ENCODE measurements at regions not wholly inside any gene's neighbourhood (a gene's known extent, or its start where the extent isn't known, plus 50 kb on each side); places are given as distances from the start of the nearest gene placed in this dataset.

DNA sequence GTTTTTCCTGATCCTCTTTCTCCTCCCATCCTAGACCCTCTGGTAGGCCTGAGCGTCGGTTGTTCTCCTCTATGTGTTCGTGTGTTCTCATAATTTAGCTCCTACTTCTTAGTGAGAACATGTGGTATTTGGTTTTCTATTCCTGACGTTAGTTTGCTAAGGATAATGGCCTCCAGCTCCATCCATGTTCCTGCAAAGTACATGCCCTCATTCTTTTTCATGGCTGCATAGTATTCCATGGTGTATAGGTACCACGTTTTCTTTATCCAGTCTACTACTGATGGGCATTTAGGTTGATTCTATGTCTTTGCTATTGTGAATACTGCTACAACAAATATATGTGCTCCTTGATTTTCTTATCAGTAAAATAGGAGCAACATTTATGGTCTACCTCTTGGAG lies 146.8 kb upstream of the PTCHD1 start:
- H3K27ac Mint-ChIP-seq = no peak overlapping the region
- no peaks in the 10 kb centered on the region for H3K4me1 Mint-ChIP-seq

GRCh38 chrX:23194885-23195554 lies 139.6 kb upstream of the PTCHD1 start:
- H3K27me3 Mint-ChIP-seq = no peaks in the 10 kb centered on the region
- no peaks in the 10 kb centered on the region for H3K9me3 Mint-ChIP-seq
- no peak overlapping the region for H3K27ac Mint-ChIP-seq
- H3K4me1 Mint-ChIP-seq = no peaks in the 10 kb centered on the region
- ATAC-seq (no peak), DNase-seq (no peak)
- H3K4me3 Mint-ChIP-seq = no peak overlapping the region

More for the DNA sequence above, 146.8 kb upstream of the PTCHD1 start:
- DNase-seq (no peak), ATAC-seq (no peak)
- Mint-ChIP-seq H3K9me3 (no peaks in the 10 kb centered on the region), H3K4me3 (no peak overlapping the region), H3K27me3 (no peaks in the 10 kb centered on the region)

DNA sequence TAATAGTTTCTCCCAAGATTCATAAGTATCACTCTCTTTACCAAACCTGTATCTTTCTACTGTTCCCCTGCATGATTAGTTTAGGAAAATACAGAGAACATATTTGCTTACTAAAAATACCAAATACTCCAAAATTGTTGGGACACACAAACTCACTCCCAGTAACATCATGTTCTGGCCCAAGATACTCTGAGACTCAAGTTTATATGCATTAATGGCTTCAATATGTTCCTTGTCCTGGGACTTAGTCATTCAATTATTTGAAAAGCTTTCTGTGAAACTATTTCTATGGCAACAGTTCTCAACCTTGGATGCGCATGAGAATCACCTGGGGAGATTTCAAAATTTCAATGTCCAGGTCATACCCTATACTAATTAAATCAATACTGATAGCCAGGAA lies 138.9 kb upstream of the PTCHD1 start:
- Mint-ChIP-seq H3K27me3 (no peaks in the 10 kb centered on the region), H3K4me3 (no peak overlapping the region), H3K27ac (no peak overlapping the region), H3K9me3 (no peaks in the 10 kb centered on the region), H3K4me1 (no peaks in the 10 kb centered on the region)
- ATAC-seq = no peak
- no peak for DNase-seq

DNA sequence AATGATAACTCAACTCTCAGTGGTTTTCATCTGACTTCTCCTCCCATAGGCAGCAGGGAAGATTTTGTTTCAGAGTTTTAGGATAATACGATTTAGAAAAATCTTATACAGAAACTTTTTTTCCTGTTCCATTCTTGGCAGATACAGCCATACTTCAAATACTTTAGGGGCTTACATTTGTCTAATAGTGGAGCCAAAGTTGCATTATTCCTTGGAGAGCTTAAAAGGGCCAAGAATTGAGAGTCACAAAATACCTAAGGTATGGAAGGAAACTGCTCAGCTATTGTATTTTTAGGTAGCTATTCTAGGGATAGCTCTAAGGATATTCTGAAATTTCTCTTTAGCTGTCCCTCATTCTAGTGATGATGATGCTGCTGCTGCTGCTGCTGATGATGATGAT lies 132.9 kb upstream of the PTCHD1 start:
- H3K27ac Mint-ChIP-seq = no peak overlapping the region
- DNase-seq (no peak), ATAC-seq (no peak)
- no peaks in the 10 kb centered on the region for H3K9me3 Mint-ChIP-seq
- no peaks in the 10 kb centered on the region for H3K4me1 Mint-ChIP-seq
- no peak overlapping the region for H3K4me3 Mint-ChIP-seq
- no peaks in the 10 kb centered on the region for H3K27me3 Mint-ChIP-seq

DNA sequence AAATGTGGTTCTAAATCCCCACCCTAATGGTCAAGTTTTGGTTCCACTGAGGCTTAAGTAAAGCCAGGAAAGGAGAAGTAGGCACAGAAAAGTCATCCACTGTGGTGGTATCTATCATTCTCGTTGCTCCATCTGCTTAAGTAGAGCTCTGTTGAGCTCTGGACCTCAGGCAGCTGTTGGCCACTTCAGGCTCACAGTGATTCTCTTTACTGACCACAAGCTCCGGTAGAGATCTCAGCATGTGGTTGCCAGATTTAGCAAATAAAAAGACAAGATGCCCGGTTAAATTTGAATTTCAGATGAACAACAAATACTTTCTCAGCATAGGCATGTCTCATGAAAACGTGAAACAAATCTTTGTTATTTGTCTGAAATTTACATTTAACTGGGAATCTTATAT lies 132.3 kb upstream of the PTCHD1 start:
- ATAC-seq = no peak
- H3K4me3 Mint-ChIP-seq = no peak overlapping the region
- no peaks in the 10 kb centered on the region for H3K9me3 Mint-ChIP-seq
- no peaks in the 10 kb centered on the region for H3K4me1 Mint-ChIP-seq
- H3K27ac Mint-ChIP-seq = no peak overlapping the region
- no peak for DNase-seq
- H3K27me3 Mint-ChIP-seq = no peaks in the 10 kb centered on the region

GRCh38 chrX:23223169-23223568 lies 111.5 kb upstream of the PTCHD1 start:
- H3K4me3 Mint-ChIP-seq = no peak overlapping the region
- DNase-seq (no peak), ATAC-seq (no peak)
- H3K4me1 Mint-ChIP-seq = no peaks in the 10 kb centered on the region
- no peaks in the 10 kb centered on the region for H3K27me3 Mint-ChIP-seq
- H3K27ac Mint-ChIP-seq = no peak overlapping the region
- no peaks in the 10 kb centered on the region for H3K9me3 Mint-ChIP-seq

DNA sequence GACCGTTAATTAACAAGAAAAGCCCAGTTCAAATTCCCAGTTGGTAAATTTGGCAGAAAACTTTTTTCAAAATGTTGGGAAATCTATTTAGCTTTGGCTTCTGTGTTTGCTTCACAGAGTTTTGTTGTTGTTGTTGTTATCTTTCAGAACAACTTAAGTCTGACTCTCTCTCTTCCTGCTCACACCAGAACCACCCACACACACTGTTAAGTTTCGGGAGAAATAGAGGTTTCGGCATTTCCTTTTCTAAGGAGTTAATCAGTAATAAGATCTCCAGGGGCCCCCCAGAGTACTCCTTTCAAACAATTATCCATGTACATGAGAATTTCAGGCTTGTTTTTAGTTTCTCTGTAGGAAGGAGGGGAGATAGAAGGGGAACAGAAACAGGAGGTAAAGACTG lies 106.2 kb upstream of the PTCHD1 start:
- no peaks in the 10 kb centered on the region for H3K27me3 Mint-ChIP-seq
- H3K27ac Mint-ChIP-seq = no peak overlapping the region
- no peak for ATAC-seq
- H3K4me3 Mint-ChIP-seq = no peak overlapping the region
- H3K9me3 Mint-ChIP-seq = no peaks in the 10 kb centered on the region
- DNase-seq = no peak
- peaks cover 6% of the 10 kb centered on the region for H3K4me1 Mint-ChIP-seq

GRCh38 chrX:23228950-23229448 lies 105.7 kb upstream of the PTCHD1 start:
- Mint-ChIP-seq H3K4me1 (peaks cover 6% of the 10 kb centered on the region), H3K27ac (no peak overlapping the region), H3K4me3 (no peak overlapping the region), H3K9me3 (no peaks in the 10 kb centered on the region), H3K27me3 (no peaks in the 10 kb centered on the region)
- ATAC-seq (no peak), DNase-seq (no peak)

DNA sequence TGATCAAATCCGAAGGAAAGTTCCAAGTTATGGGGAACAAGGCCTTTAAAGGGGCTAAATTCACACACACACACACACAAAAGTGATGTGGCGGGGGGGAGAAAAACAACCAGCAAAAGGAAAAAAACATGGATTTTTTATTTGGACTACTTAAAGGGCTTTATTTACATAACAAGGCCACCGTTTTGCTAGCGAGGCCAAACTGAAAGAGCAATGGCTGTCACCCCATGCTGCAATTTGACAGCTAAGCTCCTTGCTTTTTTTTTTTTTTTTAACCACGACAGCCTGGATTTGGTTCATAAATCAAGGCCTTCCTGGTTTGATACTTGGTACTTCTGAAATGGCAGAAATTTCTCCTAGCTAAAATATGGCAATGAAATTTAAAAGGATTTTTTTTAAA lies 99.6 kb upstream of the PTCHD1 start:
- Mint-ChIP-seq H3K4me1 (no peaks in the 10 kb centered on the region), H3K4me3 (no peak overlapping the region), H3K27me3 (no peaks in the 10 kb centered on the region), H3K9me3 (no peaks in the 10 kb centered on the region), H3K27ac (no peak overlapping the region)
- ATAC-seq (no peak), DNase-seq (no peak)

DNA sequence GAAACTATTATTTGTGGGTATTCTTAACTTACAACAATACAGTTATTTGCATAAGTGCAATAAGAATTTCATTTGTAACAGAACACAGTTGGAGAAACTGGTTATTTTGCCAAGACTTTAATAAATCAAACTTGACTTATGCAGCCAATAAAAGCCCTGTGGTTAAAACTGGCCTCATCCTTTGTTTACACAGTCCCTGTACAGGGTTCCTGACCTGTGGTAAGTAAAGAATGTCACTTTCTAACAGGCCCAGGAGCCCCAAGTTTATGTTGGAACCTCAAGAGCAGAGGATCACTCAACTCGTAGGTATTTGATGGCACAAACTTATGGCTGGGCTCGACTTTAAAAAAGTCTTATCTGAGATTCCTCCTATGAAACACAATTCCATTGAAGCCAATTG lies 88.6 kb upstream of the PTCHD1 start:
- peaks cover 4 to 6% of the 10 kb centered on the region in 2 donors for H3K9me3 Mint-ChIP-seq
- no peak for DNase-seq
- H3K27me3 Mint-ChIP-seq = no peaks in the 10 kb centered on the region
- no peak overlapping the region for H3K27ac Mint-ChIP-seq
- ATAC-seq = no peak
- no peaks in the 10 kb centered on the region for H3K4me1 Mint-ChIP-seq
- H3K4me3 Mint-ChIP-seq = no peak overlapping the region

- ATAC-seq (no peak), DNase-seq (no peak)
- Mint-ChIP-seq H3K27ac (no peak overlapping the region), H3K27me3 (no peaks in the 10 kb centered on the region), H3K9me3 (peaks cover 4 to 6% of the 10 kb centered on the region in 2 donors), H3K4me1 (no peaks in the 10 kb centered on the region), H3K4me3 (no peak overlapping the region)
Measured at GRCh38 chrX:23248187-23248586, 86.5 kb upstream of the PTCHD1 start.

GRCh38 chrX:23251043-23251442 lies 83.6 kb upstream of the PTCHD1 start:
- Mint-ChIP-seq H3K27me3 (no peaks in the 10 kb centered on the region), H3K9me3 (peaks cover 4 to 12% of the 10 kb centered on the region in 2 donors), H3K4me3 (no peak overlapping the region), H3K4me1 (no peaks in the 10 kb centered on the region), H3K27ac (no peak overlapping the region)
- no peak for DNase-seq
- no peak for ATAC-seq

DNA sequence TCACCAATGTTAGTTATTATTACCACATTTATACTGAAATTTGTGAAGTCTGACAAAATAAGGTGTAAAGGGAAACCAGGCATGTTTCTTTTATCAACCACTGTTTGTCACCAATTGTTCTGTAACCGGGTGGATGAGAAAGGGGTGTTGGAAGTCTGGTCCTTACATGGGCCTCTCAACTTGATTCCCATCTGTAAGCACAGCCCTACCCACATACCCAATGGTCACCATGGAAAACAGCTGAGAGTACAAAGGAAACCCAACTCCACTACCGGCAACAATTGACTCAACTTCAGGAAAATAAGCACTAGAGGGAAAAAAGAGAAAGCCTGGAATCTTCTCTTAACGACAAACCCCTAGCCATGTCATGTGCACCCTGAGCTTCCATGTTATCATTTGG lies 70.8 kb upstream of the PTCHD1 start:
- DNase-seq = no peak
- H3K27ac Mint-ChIP-seq = no peak overlapping the region
- no peaks in the 10 kb centered on the region for H3K4me1 Mint-ChIP-seq

GRCh38 chrX:23269923-23270322 lies 64.7 kb upstream of the PTCHD1 start:
- no peaks in the 10 kb centered on the region for H3K27me3 Mint-ChIP-seq
- no peak for DNase-seq
- H3K27ac Mint-ChIP-seq = no peak overlapping the region
- no peak for ATAC-seq
- H3K9me3 Mint-ChIP-seq = no peaks in the 10 kb centered on the region
- no peaks in the 10 kb centered on the region for H3K4me1 Mint-ChIP-seq
- H3K4me3 Mint-ChIP-seq = no peak overlapping the region

More for the DNA sequence above, 70.8 kb upstream of the PTCHD1 start:
- H3K9me3 Mint-ChIP-seq = no peaks in the 10 kb centered on the region
- H3K4me3 Mint-ChIP-seq = no peak overlapping the region
- ATAC-seq = no peak
- H3K27me3 Mint-ChIP-seq = no peaks in the 10 kb centered on the region

DNA sequence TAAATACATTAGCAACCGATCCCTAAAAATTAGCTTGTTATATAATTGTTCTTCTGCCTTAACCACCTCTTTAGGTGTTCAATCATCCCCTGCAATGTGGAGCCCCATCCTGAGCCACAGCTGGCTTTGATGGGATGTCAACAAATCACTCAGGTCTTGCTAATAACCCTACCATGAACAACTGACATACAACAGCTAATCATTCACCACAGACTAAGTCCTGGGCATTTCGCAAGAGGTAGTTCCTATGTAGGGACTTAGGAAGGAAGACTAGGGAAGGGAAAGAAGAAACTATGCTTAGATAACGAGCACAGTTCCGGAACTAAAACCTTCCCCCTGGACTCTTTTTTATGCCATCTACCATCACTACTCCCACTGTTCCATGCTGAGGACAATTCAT lies 63.6 kb upstream of the PTCHD1 start:
- no peak overlapping the region for H3K27ac Mint-ChIP-seq

DNA sequence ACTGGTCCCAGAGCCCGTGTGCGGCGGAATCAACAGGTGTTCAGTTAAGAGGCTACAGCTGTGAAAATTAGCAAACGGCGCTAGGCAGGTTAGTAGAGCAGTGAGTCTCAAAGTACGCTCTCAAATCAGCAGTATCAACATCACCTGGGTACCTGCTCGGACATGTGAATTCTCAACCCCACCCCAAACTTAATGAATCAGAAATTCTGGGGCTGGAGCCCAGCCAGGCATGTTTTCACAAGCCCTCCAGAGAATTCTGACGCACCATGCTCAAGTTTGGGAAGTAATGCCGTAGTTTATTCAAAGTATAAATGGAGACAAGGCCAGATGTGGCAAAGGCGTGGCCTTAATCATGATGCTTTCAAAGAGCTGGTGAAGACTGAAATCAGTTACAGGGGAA lies 58.2 kb upstream of the PTCHD1 start:
- Mint-ChIP-seq H3K9me3 (no peaks in the 10 kb centered on the region), H3K27me3 (no peaks in the 10 kb centered on the region), H3K4me3 (no peak overlapping the region), H3K4me1 (no peaks in the 10 kb centered on the region), H3K27ac (no peak overlapping the region)
- no peak for ATAC-seq
- DNase-seq = no peak

More for the DNA sequence above, 63.6 kb upstream of the PTCHD1 start:
- no peak for ATAC-seq
- Mint-ChIP-seq H3K4me1 (no peaks in the 10 kb centered on the region), H3K27me3 (no peaks in the 10 kb centered on the region), H3K4me3 (no peak overlapping the region), H3K9me3 (no peaks in the 10 kb centered on the region)
- DNase-seq = no peak
